ENCODE measurements at regions not wholly inside any gene's neighbourhood (a gene's known extent, or its start where the extent isn't known, plus 50 kb on each side); places are given as distances from the start of the nearest gene placed in this dataset.

GRCh38 chr4:103902730-103903129, 182.9 kb upstream of the TACR3 start:
- Mint-ChIP-seq H3K27ac (no peak overlapping the region), H3K4me3 (no peak overlapping the region), H3K4me1 (no peaks in the 10 kb centered on the region), H3K9me3 (peaks cover 15% of the 10 kb centered on the region), H3K27me3 (ENCODE audit: low read depth) (no peaks in the 10 kb centered on the region), H3K36me3 (no peaks in the 10 kb centered on the region)
- TF ChIP-seq, protein P1, sequence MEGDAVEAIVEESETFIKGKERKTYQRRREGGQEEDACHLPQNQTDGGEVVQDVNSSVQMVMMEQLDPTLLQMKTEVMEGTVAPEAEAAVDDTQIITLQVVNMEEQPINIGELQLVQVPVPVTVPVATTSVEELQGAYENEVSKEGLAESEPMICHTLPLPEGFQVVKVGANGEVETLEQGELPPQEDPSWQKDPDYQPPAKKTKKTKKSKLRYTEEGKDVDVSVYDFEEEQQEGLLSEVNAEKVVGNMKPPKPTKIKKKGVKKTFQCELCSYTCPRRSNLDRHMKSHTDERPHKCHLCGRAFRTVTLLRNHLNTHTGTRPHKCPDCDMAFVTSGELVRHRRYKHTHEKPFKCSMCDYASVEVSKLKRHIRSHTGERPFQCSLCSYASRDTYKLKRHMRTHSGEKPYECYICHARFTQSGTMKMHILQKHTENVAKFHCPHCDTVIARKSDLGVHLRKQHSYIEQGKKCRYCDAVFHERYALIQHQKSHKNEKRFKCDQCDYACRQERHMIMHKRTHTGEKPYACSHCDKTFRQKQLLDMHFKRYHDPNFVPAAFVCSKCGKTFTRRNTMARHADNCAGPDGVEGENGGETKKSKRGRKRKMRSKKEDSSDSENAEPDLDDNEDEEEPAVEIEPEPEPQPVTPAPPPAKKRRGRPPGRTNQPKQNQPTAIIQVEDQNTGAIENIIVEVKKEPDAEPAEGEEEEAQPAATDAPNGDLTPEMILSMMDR (IDR thresholded peaks at IDR 0.05; ENCODE audit: unreplicated experiment): no peak
- DNase-seq (ENCODE audit: low spot score in 2 of 2, unreplicated experiment in 2 of 2): no peak

DNA sequence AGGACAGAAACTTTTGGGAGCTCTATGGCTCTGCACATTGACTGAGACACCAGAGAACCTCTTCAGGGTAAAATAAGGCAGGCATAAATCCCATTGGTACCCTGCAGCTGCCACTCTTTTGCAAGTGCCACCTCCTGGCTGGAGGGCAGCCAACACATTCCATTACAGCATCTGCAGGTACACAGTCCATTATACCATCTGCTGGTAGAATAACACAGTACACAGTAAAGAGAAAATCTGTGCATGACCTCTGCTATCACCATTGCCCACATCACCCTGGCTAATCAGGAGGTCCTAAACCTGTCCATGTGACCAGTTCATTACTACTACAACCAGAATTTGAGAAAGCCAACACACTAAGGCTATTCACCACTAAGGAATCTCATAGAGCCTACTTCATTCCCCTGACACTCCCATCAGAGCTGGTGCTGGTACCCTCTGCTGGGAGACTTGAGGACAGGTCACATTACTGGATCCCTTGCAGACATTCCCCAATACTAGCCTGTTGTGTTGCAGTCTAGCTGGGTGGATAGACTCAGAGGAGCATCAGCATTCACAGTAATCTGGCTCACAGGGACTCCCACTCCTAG, 176.2 kb upstream of the TACR3 start:
- DNase-seq (ENCODE audit: low spot score in 2 of 2, unreplicated experiment in 2 of 2): no peak
- Mint-ChIP-seq H3K27me3 (ENCODE audit: low read depth) (no peaks in the 10 kb centered on the region), H3K27ac (no peak overlapping the region)

GRCh38 chr4:103892586-103892985, 172.8 kb upstream of the TACR3 start:
- Mint-ChIP-seq H3K9me3 (peaks cover 6% of the 10 kb centered on the region), H3K4me3 (no peak overlapping the region), H3K36me3 (no peaks in the 10 kb centered on the region), H3K4me1 (no peaks in the 10 kb centered on the region), H3K27me3 (ENCODE audit: low read depth) (no peaks in the 10 kb centered on the region), H3K27ac (no peak overlapping the region)
- TF ChIP-seq, protein P1 (IDR thresholded peaks at IDR 0.05; ENCODE audit: unreplicated experiment): no peak
- DNase-seq (ENCODE audit: low spot score in 2 of 2, unreplicated experiment in 2 of 2): no peak

More for the DNA sequence above, 176.2 kb upstream of the TACR3 start:
- H3K4me1 Mint-ChIP-seq: no peaks in the 10 kb centered on the region
- H3K9me3 Mint-ChIP-seq: peaks cover 12% of the 10 kb centered on the region
- H3K36me3 Mint-ChIP-seq: no peaks in the 10 kb centered on the region
- H3K4me3 Mint-ChIP-seq: no peak overlapping the region
- TF ChIP-seq, protein P1 (IDR thresholded peaks at IDR 0.05; ENCODE audit: unreplicated experiment): no peak

DNA sequence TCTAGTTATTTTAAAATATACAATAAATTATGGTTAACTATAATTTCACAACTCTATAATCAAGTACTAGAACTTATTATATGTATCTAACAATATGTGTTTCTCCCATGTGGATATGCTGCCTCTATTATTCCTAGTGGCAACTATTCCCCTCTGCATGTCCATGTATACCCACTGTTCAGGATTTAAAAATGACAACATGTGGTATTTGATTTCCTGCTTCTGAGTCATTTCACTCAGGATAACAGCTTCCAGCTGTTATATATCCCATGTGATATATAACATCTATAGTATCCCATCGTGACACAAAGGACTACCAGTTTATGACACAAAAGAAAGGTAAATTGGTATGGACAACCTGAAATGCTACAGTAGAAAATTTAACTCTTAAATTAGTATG, 167.4 kb upstream of the TACR3 start:
- Mint-ChIP-seq H3K4me3 (no peak overlapping the region), H3K27me3 (ENCODE audit: low read depth) (no peaks in the 10 kb centered on the region), H3K36me3 (no peaks in the 10 kb centered on the region), H3K4me1 (no peaks in the 10 kb centered on the region), H3K9me3 (no peaks in the 10 kb centered on the region), H3K27ac (no peak overlapping the region)
- TF ChIP-seq, protein P1 (IDR thresholded peaks at IDR 0.05; ENCODE audit: unreplicated experiment): no peak
- no peak for DNase-seq (ENCODE audit: low spot score in 2 of 2, unreplicated experiment in 2 of 2)

GRCh38 chr4:103885152-103885551, 165.4 kb upstream of the TACR3 start:
- Mint-ChIP-seq H3K36me3 (no peaks in the 10 kb centered on the region), H3K4me3 (no peak overlapping the region), H3K9me3 (no peaks in the 10 kb centered on the region), H3K27me3 (ENCODE audit: low read depth) (no peaks in the 10 kb centered on the region), H3K27ac (no peak overlapping the region), H3K4me1 (no peaks in the 10 kb centered on the region)
- TF ChIP-seq, protein P1 (IDR thresholded peaks at IDR 0.05; ENCODE audit: unreplicated experiment): no peak
- DNase-seq (ENCODE audit: low spot score in 2 of 2, unreplicated experiment in 2 of 2): no peak

- TF ChIP-seq, protein P1 (IDR thresholded peaks at IDR 0.05; ENCODE audit: unreplicated experiment): no peak
- DNase-seq (ENCODE audit: low spot score in 2 of 2, unreplicated experiment in 2 of 2): no peak
- Mint-ChIP-seq H3K4me1 (no peaks in the 10 kb centered on the region), H3K27ac (no peak overlapping the region), H3K27me3 (ENCODE audit: low read depth) (peaks cover 2% of the 10 kb centered on the region), H3K4me3 (no peak overlapping the region), H3K9me3 (no peaks in the 10 kb centered on the region), H3K36me3 (no peaks in the 10 kb centered on the region)
Observed at GRCh38 chr4:103867311-103867710, 147.5 kb upstream of the TACR3 start.
